ENCODE measurements at regions not wholly inside any gene's neighbourhood (a gene's known extent, or its start where the extent isn't known, plus 50 kb on each side); places are given as distances from the start of the nearest gene placed in this dataset.

- H3K9me3 ChIP-seq, result no peaks in the 10 kb centered on the region
- intact Hi-C loops (cut with DNase I), result no loop called here
- H3K4me3 ChIP-seq, result no peak overlapping the region
- H3K36me3 ChIP-seq, result no peaks in the 10 kb centered on the region
- WGBS, 3 donors, result 87 to 91% (median 89%) methylated on average over 5 of the region's 5 CpGs
- H3K4me1 ChIP-seq (ENCODE audit: insufficient read depth), result no peaks in the 10 kb centered on the region
- no peak for DNase-seq
- H3K27ac ChIP-seq, result no peak overlapping the region
- H3K27me3 ChIP-seq, result no peaks in the 10 kb centered on the region
- no peak for TF ChIP-seq POLR2A (IDR thresholded peaks at IDR 0.05)
- no peak for TF ChIP-seq CTCF (IDR thresholded peaks at IDR 0.05)
- no peak for TF ChIP-seq EP300 (IDR thresholded peaks at IDR 0.05)
Observed at GRCh38 chr7:16933296-16934279, 51.8 kb upstream of the AGR3 start.

GRCh38 chr7:16934722-16935340, 53.0 kb upstream of the AGR3 start:
- no peaks in the 10 kb centered on the region for H3K27me3 ChIP-seq
- DNase-seq, result no peak
- H3K4me3 ChIP-seq, result no peak overlapping the region
- no peaks in the 10 kb centered on the region for H3K36me3 ChIP-seq
- WGBS, 3 donors, result 82 to 88% (median 87%) methylated on average over 6 of the region's 6 CpGs
- H3K9me3 ChIP-seq, result no peaks in the 10 kb centered on the region
- no peaks in the 10 kb centered on the region for H3K4me1 ChIP-seq (ENCODE audit: insufficient read depth)
- TF ChIP-seq EP300 (IDR thresholded peaks at IDR 0.05) (no peak), POLR2A (IDR thresholded peaks at IDR 0.05) (no peak), CTCF (IDR thresholded peaks at IDR 0.05) (no peak)
- H3K27ac ChIP-seq, result no peak overlapping the region
- intact Hi-C loops (cut with DNase I), result no loop called here

GRCh38 chr7:16935341-16935735, 53.6 kb upstream of the AGR3 start:
- no peak overlapping the region for H3K27ac ChIP-seq
- TF ChIP-seq POLR2A (IDR thresholded peaks at IDR 0.05) (no peak), EP300 (IDR thresholded peaks at IDR 0.05) (no peak), CTCF (IDR thresholded peaks at IDR 0.05) (no peak)
- H3K4me1 ChIP-seq (ENCODE audit: insufficient read depth), result no peaks in the 10 kb centered on the region
- no peaks in the 10 kb centered on the region for H3K9me3 ChIP-seq
- no peaks in the 10 kb centered on the region for H3K27me3 ChIP-seq
- WGBS, 3 donors, result 89 to 92% (median 91%) methylated on average over 1 of the region's 1 CpG
- no peak for DNase-seq
- H3K36me3 ChIP-seq, result no peaks in the 10 kb centered on the region
- H3K4me3 ChIP-seq, result no peak overlapping the region
- intact Hi-C loops (cut with DNase I), result no loop called here

GRCh38 chr7:16936626-16937422, 55.0 kb upstream of the AGR3 start:
- TF ChIP-seq CTCF (IDR thresholded peaks at IDR 0.05) (no peak), POLR2A (IDR thresholded peaks at IDR 0.05) (no peak), EP300 (IDR thresholded peaks at IDR 0.05) (no peak)
- Histone ChIP-seq H3K27me3 (no peaks in the 10 kb centered on the region), H3K9me3 (no peaks in the 10 kb centered on the region), H3K27ac (no peak overlapping the region), H3K36me3 (no peaks in the 10 kb centered on the region), H3K4me1 (ENCODE audit: insufficient read depth) (no peaks in the 10 kb centered on the region), H3K4me3 (no peak overlapping the region)
- 76 to 87% (median 78%) methylated on average over 4 of the region's 4 CpGs for WGBS, 3 donors
- DNase-seq, result no peak
- intact Hi-C loops (cut with DNase I), result no loop called here
